Mammary epithelial cell (primary cell): ENCODE measurements at regions not wholly inside any gene's neighbourhood (a gene's known extent, or its start where the extent isn't known, plus 50 kb on each side); places are given as distances from the start of the nearest gene placed in this dataset.

Experiments
- EZH2 ChIP-seq: IDR thresholded peaks from 2 replicates; pipeline ENCODE4 v1.6.1; 2012; ENCODE audit warnings: low read length, inconsistent platforms, borderline replicate concordance
- TF ChIP-seq, protein P1 (sequence below), 2 donors: IDR thresholded peaks in 1 of 2; conservative IDR thresholded peaks in 1 of 2; 2 replicates each; pipeline ENCODE4 v1.5.1; 2011 to 2012; ENCODE audit warnings: inconsistent platforms in 2 of 2, low read length in 2 of 2, mild to moderate bottlenecking in 2 of 2, control low read depth in 1 of 2, low read depth in 1 of 2; ENCODE audit not compliant: insufficient read depth in 1 of 2; ENCODE audit errors: extremely low read depth in 1 of 2

DNA sequence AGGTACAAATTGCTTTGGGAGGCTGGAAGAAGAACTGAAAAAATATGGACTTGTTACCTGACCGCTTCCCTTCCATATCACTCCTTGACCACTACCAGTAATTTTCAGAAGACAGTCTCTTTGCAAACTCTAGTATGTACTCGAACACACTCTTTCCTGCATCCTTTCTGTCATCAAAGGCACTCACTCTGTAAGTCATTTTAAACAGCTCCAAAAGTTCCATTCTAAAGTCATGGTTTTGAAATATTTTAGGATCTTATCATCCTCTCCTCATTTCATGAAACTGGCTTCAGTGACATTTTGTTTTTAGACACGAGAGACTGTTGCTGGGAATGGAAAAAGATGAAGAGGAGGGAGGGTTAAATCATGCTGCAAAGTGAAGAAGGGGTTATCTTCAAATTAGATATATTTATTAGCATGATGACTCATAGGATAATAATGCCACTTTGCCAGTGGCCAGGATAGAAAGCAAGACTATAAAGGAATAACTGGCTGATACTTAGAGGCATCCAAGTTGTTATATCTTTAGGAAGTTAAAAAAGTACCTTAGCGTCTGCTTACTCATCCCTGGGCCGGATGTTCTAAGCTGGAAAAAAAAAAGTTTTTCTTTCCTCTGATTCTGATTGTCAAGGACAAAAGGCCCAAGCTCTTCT, 549.3 kb downstream of the METTL15 start:
- TF ChIP-seq, protein P1, sequence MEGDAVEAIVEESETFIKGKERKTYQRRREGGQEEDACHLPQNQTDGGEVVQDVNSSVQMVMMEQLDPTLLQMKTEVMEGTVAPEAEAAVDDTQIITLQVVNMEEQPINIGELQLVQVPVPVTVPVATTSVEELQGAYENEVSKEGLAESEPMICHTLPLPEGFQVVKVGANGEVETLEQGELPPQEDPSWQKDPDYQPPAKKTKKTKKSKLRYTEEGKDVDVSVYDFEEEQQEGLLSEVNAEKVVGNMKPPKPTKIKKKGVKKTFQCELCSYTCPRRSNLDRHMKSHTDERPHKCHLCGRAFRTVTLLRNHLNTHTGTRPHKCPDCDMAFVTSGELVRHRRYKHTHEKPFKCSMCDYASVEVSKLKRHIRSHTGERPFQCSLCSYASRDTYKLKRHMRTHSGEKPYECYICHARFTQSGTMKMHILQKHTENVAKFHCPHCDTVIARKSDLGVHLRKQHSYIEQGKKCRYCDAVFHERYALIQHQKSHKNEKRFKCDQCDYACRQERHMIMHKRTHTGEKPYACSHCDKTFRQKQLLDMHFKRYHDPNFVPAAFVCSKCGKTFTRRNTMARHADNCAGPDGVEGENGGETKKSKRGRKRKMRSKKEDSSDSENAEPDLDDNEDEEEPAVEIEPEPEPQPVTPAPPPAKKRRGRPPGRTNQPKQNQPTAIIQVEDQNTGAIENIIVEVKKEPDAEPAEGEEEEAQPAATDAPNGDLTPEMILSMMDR (conservative IDR thresholded peaks at IDR 0.05 in 1 of 2, IDR thresholded peaks at IDR 0.05 in 1 of 2; ENCODE audit: extremely low read depth in 1 of 2, insufficient read depth in 1 of 2, low read depth in 1 of 2, low read length in 2 of 2), result no peak
- TF ChIP-seq EZH2, result no peak
